IMR-90 (cell line): ENCODE measurements at regions not wholly inside any gene's neighbourhood (a gene's known extent, or its start where the extent isn't known, plus 50 kb on each side); places are given as distances from the start of the nearest gene placed in this dataset.

Experiments
- ATAC-seq: fragments of 200-7000 bp; cut with Tn5 transposase; 2 replicates; pipeline ENCODE4 v1.9.1; 2020; ENCODE audit warnings: low read depth, mild to moderate bottlenecking, moderate library complexity
- BruUV-seq: library from RNA; stranded (reverse); fragments of 400-500 nt; replicated peaks from 2 replicates; lab custom pipeline; 2021; lab: Mats Ljungman, UMichigan
- CTCF ChIA-PET: fragments of 300-600 bp; formaldehyde crosslinking; extraction: SDS; loops from one replicate; lab custom pipeline; 2021; ENCODE audit warnings: antibody characterized with exemption; lab: Yijun Ruan, JAX
- POLR2A ChIA-PET: fragments of 300-600 bp; sonication (Branson Sonifier 250); formaldehyde crosslinking; loops from one replicate; lab custom pipeline; 2022; ENCODE audit warnings: antibody characterized with exemption; ENCODE audit not compliant: unreplicated experiment; lab: Charles Lee
- DNase-seq: peaks from one replicate; pipeline ENCODE4 v3.0.0; 2013
- H2AFZ ChIP-seq: replicated peaks from 2 replicates; pipeline ENCODE3; 2013; ENCODE audit warnings: low read length, mild to moderate bottlenecking; ENCODE audit not compliant: poor library complexity
- H2AK5ac ChIP-seq: 2 replicates; pipeline ENCODE4 v1.6.1; 2013; ENCODE audit warnings: low read depth, low read length, inconsistent platforms
- H2AK9ac ChIP-seq: replicated peaks from 2 replicates; pipeline ENCODE3; 2013; ENCODE audit warnings: mild to moderate bottlenecking, low read depth, low read length, moderate library complexity; ENCODE audit not compliant: poor library complexity
- H2BK120ac ChIP-seq: 2 replicates; pipeline ENCODE4 v1.6.1; 2013; ENCODE audit warnings: low read depth, low read length, inconsistent platforms
- H2BK15ac ChIP-seq: 3 replicates; pipeline ENCODE4 v1.6.1; 2013; ENCODE audit warnings: low read depth, low read length, inconsistent platforms
- H2BK20ac ChIP-seq: 2 replicates; pipeline ENCODE4 v1.6.1; 2013; ENCODE audit warnings: low read depth, mild to moderate bottlenecking, inconsistent platforms, low read length, moderate library complexity
- H2BK5ac ChIP-seq: 2 replicates; pipeline ENCODE4 v1.6.1; 2013; ENCODE audit warnings: mild to moderate bottlenecking, low read depth, low read length, inconsistent platforms; ENCODE audit not compliant: poor library complexity, severe bottlenecking
- H3K14ac ChIP-seq: replicated peaks from 2 replicates; pipeline ENCODE4 v1.6.1; 2013; ENCODE audit warnings: low read depth, low read length, inconsistent platforms
- H3K18ac ChIP-seq: 2 replicates; pipeline ENCODE4 v1.6.1; 2013; ENCODE audit warnings: low read depth, low read length, control low read depth
- H3K23ac ChIP-seq: 2 replicates; pipeline ENCODE4 v1.6.1; 2013; ENCODE audit warnings: low read depth, low read length, inconsistent platforms
- H3K27ac ChIP-seq: 2 replicates; pipeline ENCODE4 v1.5.1; 2013; ENCODE audit warnings: mild to moderate bottlenecking, control low read depth, low read length; ENCODE audit not compliant: insufficient read depth
- H3K27me3 ChIP-seq: 2 replicates; pipeline ENCODE4 v1.6.1; 2013; ENCODE audit warnings: low read length; ENCODE audit not compliant: control insufficient read depth, insufficient read depth
- H3K36me3 ChIP-seq: 2 replicates; pipeline ENCODE4 v1.6.1; 2013; ENCODE audit warnings: low read length, mixed read lengths; ENCODE audit not compliant: control insufficient read depth, insufficient read depth
- H3K4ac ChIP-seq: 2 replicates; pipeline ENCODE4 v1.6.1; 2013; ENCODE audit warnings: low read depth, low read length, inconsistent platforms
- H3K4me1 ChIP-seq: 2 replicates; pipeline ENCODE4 v1.6.1; 2013; ENCODE audit warnings: low read length, mixed read lengths; ENCODE audit not compliant: control insufficient read depth, insufficient read depth
- H3K4me2 ChIP-seq: 2 replicates; pipeline ENCODE4 v1.6.1; 2013; ENCODE audit warnings: low read depth, mild to moderate bottlenecking, control low read depth, low read length, moderate library complexity
- H3K4me3 ChIP-seq: 2 replicates; pipeline ENCODE4 v1.5.1; 2013; ENCODE audit warnings: low read depth, mild to moderate bottlenecking, control low read depth, low read length, moderate library complexity; ENCODE audit not compliant: insufficient read depth
- H3K56ac ChIP-seq: 2 replicates; pipeline ENCODE4 v1.6.1; 2013; ENCODE audit warnings: low read length, inconsistent platforms; ENCODE audit not compliant: insufficient read depth; ENCODE audit errors: extremely low read depth
- H3K79me1 ChIP-seq, 2 experiments: 2 replicates each; pipeline ENCODE4 v1.6.1; 2013; ENCODE audit warnings: low read length in 2 of 2, inconsistent platforms in 1 of 2, low read depth in 1 of 2
- H3K9ac ChIP-seq: 2 replicates; pipeline ENCODE4 v1.6.1; 2013; ENCODE audit warnings: low read depth, low read length, control low read depth
- H3K9me1 ChIP-seq: 2 replicates; pipeline ENCODE4 v1.6.1; 2013; ENCODE audit warnings: low read length, inconsistent platforms; ENCODE audit not compliant: insufficient read depth
- H3K9me3 ChIP-seq: 2 replicates; pipeline ENCODE4 v1.6.1; 2013; ENCODE audit warnings: low read length; ENCODE audit not compliant: control insufficient read depth, insufficient read depth
- H4K20me1 ChIP-seq: 2 replicates; pipeline ENCODE4 v1.6.1; 2013; ENCODE audit warnings: low read length, inconsistent platforms; ENCODE audit not compliant: insufficient read depth
- H4K5ac ChIP-seq: 2 replicates; pipeline ENCODE4 v1.6.1; 2013; ENCODE audit warnings: mild to moderate bottlenecking, low read depth, low read length, control low read depth
- H4K8ac ChIP-seq, 2 experiments: 2 replicates each; pipeline ENCODE4 v1.6.1; 2013; ENCODE audit warnings: low read depth in 2 of 2, low read length in 2 of 2, control low read depth in 1 of 2, inconsistent platforms in 1 of 2
- H4K91ac ChIP-seq: 2 replicates; pipeline ENCODE4 v1.6.1; 2013; ENCODE audit warnings: low read depth, low read length, inconsistent platforms; ENCODE audit not compliant: insufficient read depth
- BHLHE40 ChIP-seq: fragments of 150-350 bp; IDR thresholded peaks from 2 replicates; pipeline ENCODE4 v1.6.1; 2016; ENCODE audit warnings: mild to moderate bottlenecking, low read depth, low read length
- CEBPB ChIP-seq: IDR thresholded peaks from 2 replicates; pipeline ENCODE4 v1.6.1; 2012; ENCODE audit warnings: low read depth, low read length, improper control_type of control experiment
- RAD21 ChIP-seq: IDR thresholded peaks from 2 replicates; pipeline ENCODE4 v1.6.1; 2012; ENCODE audit warnings: low read length, improper control_type of control experiment
- WGBS, 2 experiments: methylation state at CpG; one replicate each; pipeline versions ENCODE4 v1.1.5 to v1.1.7; 2013; ENCODE audit warnings: missing lambda C conversion rate in 2 of 2; ENCODE audit not compliant: insufficient read length in 1 of 2; ENCODE audit errors: extremely low coverage in 2 of 2; 5-methylcytosine and 5-hydroxymethylcytosine counted together
- dilution Hi-C: fragments of 300-500 bp; cut with HindIII; formaldehyde crosslinking; loops from one replicate; pipeline ENCODE4 v1.14.3; 2018; ENCODE audit warnings: low sequenced_read_pairs; ENCODE audit not compliant: unreplicated experiment
- in situ Hi-C: fragments of 300-500 bp; cut with MboI; formaldehyde crosslinking; loops from 3 replicates; pipeline ENCODE4 v1.14.3; 2019; ENCODE audit warnings: low sequenced_read_pairs, inconsistent platforms, mixed read lengths
- intact Hi-C: fragments of 100-400 bp; cut with micrococcal nuclease; formaldehyde crosslinking; loops from 2 replicates; pipeline ENCODE4 v1.10.0; 2022

DNA sequence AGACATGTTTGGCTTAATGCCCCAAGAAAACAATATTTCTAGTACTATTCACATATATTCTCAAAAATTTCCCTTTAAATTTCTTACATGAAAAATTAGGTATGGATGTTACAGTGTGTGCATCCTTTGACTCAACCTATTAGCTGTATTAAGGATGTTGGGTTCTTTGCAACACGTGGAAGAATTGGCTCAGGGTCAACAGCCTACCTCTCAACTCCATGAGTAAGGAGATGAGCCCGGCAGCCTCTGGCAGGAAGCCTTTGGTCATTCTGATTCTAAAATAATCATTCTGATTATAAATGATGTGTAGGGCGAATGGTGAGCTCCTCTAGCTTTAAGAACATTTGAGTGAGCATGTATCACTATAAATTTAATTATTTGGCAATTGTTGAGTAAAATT, 148.0 kb upstream of the WDFY3 start:
- H3K4me1 ChIP-seq, result no peaks in the 10 kb centered on the region
- no peak overlapping the region for H2BK15ac ChIP-seq
- H2AK9ac ChIP-seq, result no peak overlapping the region
- no peak overlapping the region for H3K4me2 ChIP-seq
- H3K9ac ChIP-seq, result no peak overlapping the region
- no CpG with 5 or more reads among the region's 3 CpGs for WGBS, 2 experiments
- no peak overlapping the region for H2AK5ac ChIP-seq
- no peaks in the 10 kb centered on the region for H3K9me1 ChIP-seq
- POLR2A ChIA-PET, result no interaction called here
- no peak overlapping the region for H3K4ac ChIP-seq
- no peak overlapping the region for H2BK5ac ChIP-seq
- no peaks in the 10 kb centered on the region for H3K27me3 ChIP-seq
- ATAC-seq (no peak), DNase-seq (no peak)
- no peak overlapping the region for H3K4me3 ChIP-seq
- H4K20me1 ChIP-seq, result no peaks in the 10 kb centered on the region
- in situ Hi-C loops, result no loop called here
- no peaks in the 10 kb centered on the region for H3K79me1 ChIP-seq
- H4K91ac ChIP-seq, result no peak overlapping the region
- H3K23ac ChIP-seq, result no peak overlapping the region
- no peak overlapping the region for H4K5ac ChIP-seq
- no peaks in the 10 kb centered on the region for H3K36me3 ChIP-seq
- H4K8ac ChIP-seq, result no peak overlapping the region
- no peak overlapping the region for H3K27ac ChIP-seq
- no peak overlapping the region for H3K56ac ChIP-seq
- H3K18ac ChIP-seq, result no peak overlapping the region
- intact Hi-C loops, result no loop called here
- no peak overlapping the region for H2BK120ac ChIP-seq
- dilution Hi-C loops, result no loop called here
- no peak overlapping the region for H2BK20ac ChIP-seq
- no peak overlapping the region for H2AFZ ChIP-seq
- no peak for TF ChIP-seq BHLHE40
- no peak for TF ChIP-seq CEBPB
- no peak for TF ChIP-seq RAD21
- no peaks in the 10 kb centered on the region for H3K9me3 ChIP-seq
- no TSS peak for BruUV-seq
- H3K14ac ChIP-seq, result no peak overlapping the region
- CTCF ChIA-PET, result interaction anchor here (1.0 kb wide), 1 partner anchor 30 kb away, joined by 4 read pairs; no protein-coding TSS in a partner anchor
